GM20431 (cell line): ENCODE measurements at regions not wholly inside any gene's neighbourhood (a gene's known extent, or its start where the extent isn't known, plus 50 kb on each side); places are given as distances from the start of the nearest gene placed in this dataset.

Source experiments
- in situ Hi-C: fragments of 300-500 bp; cut with MseI, MboI; formaldehyde crosslinking; loops from one replicate; pipeline ENCODE4 v1.15.0; 2020; ENCODE audit warnings: low sequenced_read_pairs; ENCODE audit not compliant: unreplicated experiment

GRCh38 chr21:24869862-24870261 lies 737.4 kb downstream of the MRPL39 start:
- in situ Hi-C loops, result no loop called here

- in situ Hi-C loops, result no loop called here
These were observed 739.2 kb downstream of the MRPL39 start for GRCh38 chr21:24868117-24868516.

GRCh38 chr21:24861471-24861870 lies 745.8 kb downstream of the MRPL39 start:
- in situ Hi-C loops, result no loop called here

- in situ Hi-C loops, result no loop called here
These were observed 751.0 kb downstream of the MRPL39 start for GRCh38 chr21:24856326-24856725.

- in situ Hi-C loops, result no loop called here
These were observed 754.6 kb downstream of the MRPL39 start for GRCh38 chr21:24852610-24853195.

- in situ Hi-C loops, result no loop called here
These were observed 757.2 kb downstream of the MRPL39 start for GRCh38 chr21:24850121-24850520.

- in situ Hi-C loops, result no loop called here
These were observed 762.6 kb downstream of the MRPL39 start for GRCh38 chr21:24844671-24845070.

- in situ Hi-C loops, result no loop called here
These were observed 767.0 kb downstream of the MRPL39 start for GRCh38 chr21:24840287-24840686.

GRCh38 chr21:24832961-24833360 lies 774.3 kb downstream of the MRPL39 start:
- in situ Hi-C loops, result no loop called here

GRCh38 chr21:24829397-24829796 lies 777.9 kb downstream of the MRPL39 start:
- in situ Hi-C loops, result no loop called here

- in situ Hi-C loops, result no loop called here
These were observed 780.5 kb downstream of the MRPL39 start for GRCh38 chr21:24826822-24827221.

GRCh38 chr21:24825348-24825747 lies 781.9 kb downstream of the MRPL39 start:
- in situ Hi-C loops, result no loop called here

- in situ Hi-C loops, result no loop called here
These were observed 783.1 kb downstream of the MRPL39 start for GRCh38 chr21:24824209-24824608.

GRCh38 chr21:24823247-24823646 lies 784.0 kb downstream of the MRPL39 start:
- in situ Hi-C loops, result no loop called here

- in situ Hi-C loops, result no loop called here
These were observed 822.2 kb downstream of the MRPL39 start for GRCh38 chr21:24785033-24785432.

- in situ Hi-C loops, result no loop called here
These were observed 826.1 kb downstream of the MRPL39 start for GRCh38 chr21:24781146-24781545.

- in situ Hi-C loops, result no loop called here
These were observed 847.8 kb downstream of the MRPL39 start for GRCh38 chr21:24759348-24760075.

- in situ Hi-C loops, result no loop called here
These were observed 869.2 kb downstream of the MRPL39 start for GRCh38 chr21:24738063-24738462.

- in situ Hi-C loops, result no loop called here
These were observed 869.9 kb downstream of the MRPL39 start for GRCh38 chr21:24737296-24737850.

- in situ Hi-C loops, result no loop called here
These were observed 876.6 kb downstream of the MRPL39 start for GRCh38 chr21:24730661-24731060.

GRCh38 chr21:24729568-24729967 lies 877.7 kb downstream of the MRPL39 start:
- in situ Hi-C loops, result no loop called here
